GM23248 (cell line): ENCODE measurements at regions not wholly inside any gene's neighbourhood (a gene's known extent, or its start where the extent isn't known, plus 50 kb on each side); places are given as distances from the start of the nearest gene placed in this dataset.

Experiments used
- DNase-seq: peaks from one replicate; pipeline ENCODE4 v3.0.0-alpha.2; 2015
- H2AFZ ChIP-seq: fragments of 200-600 bp; sonication (generic); 2 replicates; pipeline ENCODE4 v1.6.1; 2016; ENCODE audit warnings: antibody characterized with exemption
- H3F3A ChIP-seq: fragments of 200-600 bp; sonication (generic); 2 replicates; pipeline ENCODE4 v1.6.1; 2016; ENCODE audit warnings: mild to moderate bottlenecking, antibody characterized with exemption, mixed run types; ENCODE audit not compliant: insufficient read depth
- H3K27ac ChIP-seq: fragments of 200-600 bp; sonication (generic); 2 replicates; pipeline ENCODE4 v1.5.1; 2016; ENCODE audit warnings: mild to moderate bottlenecking
- H3K27me3 ChIP-seq: fragments of 200-600 bp; sonication (generic); replicated peaks from 2 replicates; pipeline ENCODE4 v1.6.1; 2016; ENCODE audit warnings: mild to moderate bottlenecking; ENCODE audit not compliant: insufficient read depth
- H3K36me3 ChIP-seq: fragments of 200-600 bp; sonication (generic); 2 replicates; pipeline ENCODE4 v1.6.1; 2016; ENCODE audit warnings: low read depth, mild to moderate bottlenecking
- H3K4me1 ChIP-seq: fragments of 200-600 bp; sonication (generic); 2 replicates; pipeline ENCODE4 v1.6.1; 2016; ENCODE audit warnings: mild to moderate bottlenecking; ENCODE audit not compliant: insufficient read depth
- H3K4me2 ChIP-seq: fragments of 200-600 bp; sonication (generic); one replicate; pipeline ENCODE4 v1.6.1; 2016; ENCODE audit warnings: mild to moderate bottlenecking; ENCODE audit not compliant: unreplicated experiment
- H3K4me3 ChIP-seq: fragments of 200-600 bp; sonication (generic); 2 replicates; pipeline ENCODE4 v1.5.1; 2016; ENCODE audit warnings: mild to moderate bottlenecking
- H3K79me2 ChIP-seq: fragments of 200-600 bp; sonication (generic); 2 replicates; pipeline ENCODE4 v1.6.1; 2016; ENCODE audit warnings: mild to moderate bottlenecking; ENCODE audit not compliant: insufficient read depth
- H3K9ac ChIP-seq: fragments of 200-600 bp; sonication (generic); 2 replicates; pipeline ENCODE4 v1.6.1; 2016; ENCODE audit warnings: mild to moderate bottlenecking
- H3K9me2 ChIP-seq: fragments of 200-600 bp; sonication (generic); 2 replicates; pipeline ENCODE4 v1.6.1; 2016; ENCODE audit warnings: mixed run types, mild to moderate bottlenecking, moderate library complexity; ENCODE audit not compliant: insufficient read depth
- H3K9me3 ChIP-seq: fragments of 200-600 bp; sonication (generic); one replicate; pipeline ENCODE4 v1.6.1; 2017; ENCODE audit warnings: low read depth
- H4K20me1 ChIP-seq: fragments of 200-600 bp; sonication (generic); 2 replicates; pipeline ENCODE4 v1.6.0; 2016; ENCODE audit not compliant: insufficient read depth
- EZH2 ChIP-seq: fragments of 200-600 bp; sonication (generic); IDR thresholded peaks from 2 replicates; pipeline ENCODE4 v1.6.1; 2018; ENCODE audit warnings: antibody characterized with exemption, mild to moderate bottlenecking; ENCODE audit not compliant: insufficient read depth, poor library complexity, severe bottlenecking
- EZH2phosphoT487 ChIP-seq: fragments of 200-600 bp; sonication (generic); IDR thresholded peaks from 2 replicates; pipeline ENCODE4 v1.6.1; 2018; ENCODE audit warnings: antibody characterized with exemption, moderate library complexity, mild to moderate bottlenecking, low read depth; ENCODE audit not compliant: insufficient read depth
- WGBS, 2 experiments: methylation state at CpG; one replicate each; pipeline ENCODE4 v1.1.6; 2015 to 2017; ENCODE audit warnings: low lambda C conversion rate in 2 of 2, low coverage in 1 of 2; ENCODE audit errors: missing lambda C conversion rate in 2 of 2; 5-methylcytosine and 5-hydroxymethylcytosine counted together
- in situ Hi-C: fragments of 300-500 bp; cut with MboI; formaldehyde crosslinking; loops from 2 replicates; pipeline ENCODE4 v1.15.0; 2020

DNA sequence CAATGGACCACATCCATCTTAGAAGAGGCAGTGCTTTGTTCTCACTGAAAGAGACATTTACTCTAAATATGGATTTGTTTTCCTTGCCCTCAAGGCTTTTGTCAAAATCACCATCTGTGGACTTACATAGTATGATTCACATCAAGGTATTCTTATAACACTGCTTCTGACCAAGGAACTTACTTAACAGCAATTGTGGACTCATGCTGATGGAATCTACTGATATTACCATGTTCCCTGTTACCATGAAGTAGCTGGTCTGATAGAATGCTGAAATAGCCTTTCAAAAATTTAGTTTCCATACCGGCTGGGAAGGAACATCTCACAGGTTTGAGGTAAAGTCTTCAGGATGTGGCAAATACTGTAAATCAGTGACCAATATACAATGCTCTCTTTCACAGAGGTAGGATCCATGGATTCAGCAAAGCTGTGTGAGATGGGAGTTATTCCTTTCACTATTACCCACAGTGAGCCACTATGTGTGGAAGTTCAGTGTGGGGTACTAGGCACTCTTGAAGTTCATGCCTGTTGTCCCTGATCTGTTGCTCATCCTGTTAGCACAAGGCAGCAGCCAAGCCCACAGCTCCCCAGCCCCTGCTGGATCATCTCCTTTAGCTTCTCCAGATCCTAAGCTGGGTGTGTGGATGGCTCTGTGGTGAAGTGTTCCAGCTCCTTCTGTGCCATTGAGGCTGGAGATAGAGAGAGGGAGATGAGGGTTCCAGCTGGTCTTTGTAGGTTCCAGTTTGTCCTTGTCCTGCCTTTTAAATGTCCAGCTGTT is 126.4 kb downstream of the ATP23 start:
- no peaks in the 10 kb centered on the region for H3K27me3 ChIP-seq
- in situ Hi-C loops, result no loop called here
- peak overlapping the region; percentile 16 for H3K4me2 ChIP-seq

DNA sequence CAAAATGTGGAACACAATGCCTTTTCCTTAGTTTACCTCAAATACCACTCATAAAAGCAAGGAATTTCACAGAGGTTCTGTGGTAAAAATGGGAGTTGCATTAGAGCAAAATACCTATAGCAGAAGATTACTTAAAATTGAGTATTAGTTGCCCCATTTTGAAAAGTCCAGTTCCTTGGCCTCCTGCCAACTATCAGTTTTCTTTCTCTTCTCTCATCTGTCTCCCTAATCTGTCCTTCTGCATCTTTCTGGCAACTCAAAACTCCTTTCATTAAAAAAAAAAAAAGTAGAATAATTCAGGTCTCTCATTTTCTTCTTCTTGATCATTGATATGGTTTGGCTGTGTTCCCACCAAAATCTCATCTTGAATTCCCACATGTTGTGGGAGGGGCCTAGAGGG is 127.3 kb downstream of the ATP23 start:
- Histone ChIP-seq H3K4me2 (peak overlapping the region; percentile 59), H3K4me1 (peaks cover 36% of the 10 kb centered on the region), H3K27me3 (no peaks in the 10 kb centered on the region), H3K27ac (no peak overlapping the region), H3K79me2 (no peaks in the 10 kb centered on the region), H3K4me3 (no peak overlapping the region), H3K9me3 (no peaks in the 10 kb centered on the region), H3F3A (peaks cover 39% of the 10 kb centered on the region), H4K20me1 (no peaks in the 10 kb centered on the region), H3K36me3 (no peaks in the 10 kb centered on the region), H2AFZ (0 out of 2 replicates have a peak overlapping the region, but pooled peaks have one; percentile 50), H3K9ac (no peak overlapping the region), H3K9me2 (no peaks in the 10 kb centered on the region)
- no peak for DNase-seq
- TF ChIP-seq EZH2 (no peak), EZH2phosphoT487 (no peak)
- in situ Hi-C loops, result no loop called here

More for the DNA sequence above, 126.4 kb downstream of the ATP23 start:
- Histone ChIP-seq H3F3A (peaks cover 39% of the 10 kb centered on the region), H3K79me2 (no peaks in the 10 kb centered on the region), H3K36me3 (no peaks in the 10 kb centered on the region), H3K9me3 (no peaks in the 10 kb centered on the region), H3K27ac (peak overlapping the region; percentile 49), H3K9ac (no peak overlapping the region), H2AFZ (0 out of 2 replicates have a peak overlapping the region, but pooled peaks have one; percentile 29), H3K9me2 (no peaks in the 10 kb centered on the region), H3K4me1 (peaks cover 36% of the 10 kb centered on the region), H3K4me3 (no peak overlapping the region), H4K20me1 (no peaks in the 10 kb centered on the region)
- WGBS, 2 experiments, result 0 to 4% methylated on average over 1 of the region's 1 CpG
- no peak for TF ChIP-seq EZH2
- TF ChIP-seq EZH2phosphoT487, result no peak
- peak; percentile 91 for DNase-seq

GRCh38 chr12:58069268-58069963 is 128.0 kb downstream of the ATP23 start:
- peak overlapping the region; percentile 59 for H3K4me2 ChIP-seq
- no peaks in the 10 kb centered on the region for H3K36me3 ChIP-seq
- 0 out of 2 replicates have a peak overlapping the region, but pooled peaks have one; percentile 10 for H3K4me3 ChIP-seq
- peaks cover 39% of the 10 kb centered on the region for H3F3A ChIP-seq
- H3K4me1 ChIP-seq, result peaks cover 36% of the 10 kb centered on the region
- H3K27ac ChIP-seq, result peak overlapping the region; percentile 45
- in situ Hi-C loops, result no loop called here
- H3K9ac ChIP-seq, result no peak overlapping the region
- no peaks in the 10 kb centered on the region for H3K9me3 ChIP-seq
- no peaks in the 10 kb centered on the region for H3K27me3 ChIP-seq
- peak; percentile 69 for DNase-seq
- WGBS, 2 experiments, result 93 to 95% methylated on average over 2 of the region's 2 CpGs
- H4K20me1 ChIP-seq, result no peaks in the 10 kb centered on the region
- H2AFZ ChIP-seq, result peak overlapping the region; percentile 50
- TF ChIP-seq EZH2, result no peak
- no peak for TF ChIP-seq EZH2phosphoT487
- H3K9me2 ChIP-seq, result no peaks in the 10 kb centered on the region
- no peaks in the 10 kb centered on the region for H3K79me2 ChIP-seq

GRCh38 chr12:58071994-58072393 is 130.6 kb downstream of the ATP23 start:
- Histone ChIP-seq H3F3A (peaks cover 37% of the 10 kb centered on the region), H3K9me2 (no peaks in the 10 kb centered on the region), H3K4me1 (peaks cover 36% of the 10 kb centered on the region), H3K9me3 (no peaks in the 10 kb centered on the region), H2AFZ (no peak overlapping the region), H3K4me3 (no peak overlapping the region), H3K36me3 (no peaks in the 10 kb centered on the region), H3K27me3 (no peaks in the 10 kb centered on the region), H3K9ac (no peak overlapping the region), H3K27ac (no peak overlapping the region), H3K79me2 (no peaks in the 10 kb centered on the region), H3K4me2 (no peak overlapping the region), H4K20me1 (no peaks in the 10 kb centered on the region)
- no peak for DNase-seq
- in situ Hi-C loops, result no loop called here
- TF ChIP-seq EZH2 (no peak), EZH2phosphoT487 (no peak)
- WGBS, 2 experiments, result 93 to 96% methylated on average over 2 of the region's 2 CpGs
